Hindlimb muscle (tissue), 1 donor: ENCODE measurements at regions not wholly inside any gene's neighbourhood (a gene's known extent, or its start where the extent isn't known, plus 50 kb on each side); places are given as distances from the start of the nearest gene placed in this dataset.
"Not testable (repeated sequence)": the region's sequence is repeated elsewhere in the genome, so short reads cannot be mapped to it uniquely, and the experiment has no call there.

Experiments
- DNase-seq: peaks from one replicate; pipeline ENCODE4 v3.0.0-alpha.2; 2013

- not testable (repeated sequence) for DNase-seq
Observed at GRCh38 chr16:60647388-60647787, 1388.8 kb downstream of the CDH8 start.

DNA sequence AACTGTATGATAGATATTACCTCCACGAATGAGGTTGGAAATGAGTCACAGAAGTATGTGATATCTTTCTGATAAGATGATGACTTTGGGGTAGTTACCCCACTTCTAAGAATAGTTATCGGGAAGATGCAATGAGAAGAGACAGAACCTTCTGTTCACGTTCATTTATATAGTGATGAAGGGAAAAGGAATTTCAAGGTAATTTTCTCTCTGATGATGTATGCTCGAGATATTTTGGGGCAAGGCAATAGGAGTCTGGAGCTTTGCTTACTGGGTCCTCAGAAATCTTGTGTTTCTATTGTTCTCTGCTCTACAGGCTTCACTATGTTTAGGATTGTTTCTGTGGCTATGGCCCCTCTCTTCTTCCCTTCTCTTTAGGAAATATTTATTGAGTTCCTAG lies 1389.6 kb downstream of the CDH8 start:
- no peak for DNase-seq

- DNase-seq = no peak
Observed at GRCh38 chr16:60645541-60645940, 1390.7 kb downstream of the CDH8 start.

GRCh38 chr16:60642956-60643355 lies 1393.3 kb downstream of the CDH8 start:
- no peak for DNase-seq

- DNase-seq = no peak
Observed at GRCh38 chr16:60641067-60641665, 1395.1 kb downstream of the CDH8 start.

DNA sequence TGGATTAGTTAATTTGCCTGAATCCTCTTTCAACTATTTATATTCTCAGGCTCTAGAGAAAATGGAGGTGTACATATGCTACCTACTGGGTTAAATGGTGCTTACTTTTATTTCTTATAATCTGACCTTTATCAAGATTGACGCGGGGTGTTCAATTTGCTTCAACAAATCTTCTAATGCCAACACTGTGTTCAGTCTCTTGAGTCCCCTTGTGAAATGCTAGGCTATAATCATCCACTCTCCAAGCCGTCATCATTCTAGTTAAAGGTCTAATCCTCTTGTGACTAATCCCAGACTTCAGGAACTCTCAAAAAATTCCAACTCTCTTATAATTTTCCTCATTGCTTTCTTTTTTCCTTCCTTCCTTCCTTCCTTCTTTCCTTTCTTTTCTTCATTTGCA lies 1396.2 kb downstream of the CDH8 start:
- no peak for DNase-seq

DNA sequence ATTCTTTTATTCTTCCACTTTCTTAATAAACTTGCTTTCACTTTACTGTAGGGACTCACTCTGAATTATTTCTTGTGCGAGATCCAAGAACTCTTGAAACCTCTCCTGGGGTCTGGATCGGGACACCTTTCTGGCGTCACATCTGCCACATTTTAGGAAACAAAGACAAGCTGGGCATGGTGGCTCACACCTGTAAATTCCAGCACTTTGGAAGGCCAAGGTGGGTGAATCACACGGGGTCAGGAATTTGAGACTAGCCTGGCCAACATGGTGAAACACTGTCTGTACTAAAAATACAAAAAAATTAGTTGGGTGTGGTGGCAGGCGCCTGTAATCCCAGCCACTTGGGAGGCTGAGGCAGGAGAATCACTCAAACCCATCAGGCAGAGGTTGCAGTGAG lies 1399.6 kb downstream of the CDH8 start:
- DNase-seq = not testable (repeated sequence)

DNA sequence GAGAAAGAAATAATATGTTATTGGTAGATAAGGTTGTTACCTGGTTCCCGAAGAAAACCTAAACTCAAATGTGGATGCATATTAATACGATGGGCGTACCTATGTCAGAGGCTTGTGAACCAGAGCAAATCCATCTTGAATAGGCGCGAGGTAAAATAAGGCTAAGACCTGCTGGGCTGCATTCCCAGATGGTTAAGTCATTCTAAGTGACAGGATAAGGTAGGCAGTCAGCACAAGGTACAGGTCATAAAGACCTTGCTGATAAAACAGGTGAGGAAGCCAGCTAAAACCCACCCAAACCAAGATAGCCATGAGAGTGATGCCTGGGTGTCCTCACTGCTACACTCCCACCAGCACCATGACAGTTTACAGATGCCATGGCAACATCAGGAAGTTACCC lies 1400.1 kb downstream of the CDH8 start:
- DNase-seq = no peak

GRCh38 chr16:60635548-60635947 lies 1400.7 kb downstream of the CDH8 start:
- DNase-seq = no peak

GRCh38 chr16:60611844-60612243 lies 1424.4 kb downstream of the CDH8 start:
- no peak for DNase-seq

DNA sequence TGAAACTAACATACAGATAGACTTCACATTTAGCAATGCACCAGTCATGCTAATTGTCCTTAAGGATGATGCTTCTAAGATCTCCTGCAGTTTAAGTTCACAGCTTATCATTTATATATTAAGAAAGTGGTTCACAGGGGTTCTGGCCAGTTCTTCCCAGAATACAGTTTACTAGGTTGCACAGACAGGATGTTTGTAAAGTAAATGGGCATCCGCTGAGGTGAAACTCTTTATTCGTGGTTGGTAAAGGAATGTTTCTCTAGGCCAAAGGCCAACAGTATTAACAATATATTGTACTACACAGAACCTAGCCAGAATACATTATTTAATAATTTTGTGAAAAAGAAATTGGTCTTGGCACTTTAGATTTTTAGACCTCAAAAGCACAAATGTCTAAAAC lies 1427.3 kb downstream of the CDH8 start:
- DNase-seq = no peak

DNA sequence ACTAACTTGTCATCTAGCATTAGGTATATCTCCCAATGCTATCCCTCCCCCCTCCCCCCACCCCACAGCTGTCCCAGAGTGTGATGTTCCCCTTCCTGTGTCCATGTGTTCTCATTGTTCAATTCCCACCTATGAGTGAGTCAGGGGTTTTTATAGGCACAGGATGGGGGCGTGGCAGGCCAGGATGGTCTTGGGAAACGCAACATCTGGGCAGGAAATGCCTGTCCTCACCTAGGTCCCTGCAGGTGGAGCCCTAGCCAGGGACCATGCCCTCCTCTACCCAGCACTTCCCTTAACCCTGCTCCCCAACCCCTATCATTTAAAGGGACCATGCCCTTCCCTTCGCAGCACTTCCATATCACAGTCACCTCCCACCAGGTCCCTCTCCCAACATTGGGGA lies 1430.6 kb downstream of the CDH8 start:
- DNase-seq = not testable (repeated sequence)

DNA sequence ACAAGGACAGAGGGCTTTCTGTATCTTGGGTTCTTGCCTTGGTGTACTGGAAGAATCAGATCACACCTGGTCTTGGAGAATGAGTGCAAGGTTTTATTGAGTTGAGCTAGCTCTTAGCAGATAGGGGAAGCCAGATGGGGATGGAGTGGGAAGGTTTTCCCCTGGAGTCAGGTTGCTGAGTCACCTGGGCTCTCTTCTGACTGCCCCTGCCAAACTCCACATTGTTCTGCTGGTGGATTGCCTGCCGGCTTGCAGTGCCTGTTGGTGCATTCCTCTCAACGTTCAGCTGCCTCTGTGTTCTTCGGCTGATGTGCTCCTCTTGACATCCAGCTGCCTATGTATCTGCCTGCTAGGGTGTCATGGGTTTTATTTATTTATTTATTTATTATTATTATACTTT lies 1431.1 kb downstream of the CDH8 start:
- DNase-seq = no peak

DNA sequence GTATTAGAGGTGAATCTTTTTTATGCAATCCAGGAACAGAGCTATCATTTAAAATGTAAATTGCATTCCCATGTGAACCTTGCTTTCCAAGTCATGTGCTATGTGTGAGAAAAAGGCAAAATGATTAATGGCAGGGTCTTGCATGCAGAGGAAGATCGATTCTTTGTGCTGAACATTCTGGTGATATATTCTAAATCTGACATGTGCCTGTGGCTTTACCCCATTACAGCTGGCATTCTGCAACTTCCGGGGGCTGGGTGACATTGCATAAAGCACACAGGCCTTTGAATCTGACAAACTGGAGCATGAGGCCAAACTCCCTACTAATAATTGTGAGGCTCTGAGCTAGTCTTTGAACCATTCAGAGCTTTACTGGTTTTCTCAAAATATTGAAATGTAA lies 1449.7 kb downstream of the CDH8 start:
- no peak for DNase-seq

GRCh38 chr16:60582528-60582927 lies 1453.7 kb downstream of the CDH8 start:
- DNase-seq = no peak

- no peak for DNase-seq
Observed at GRCh38 chr16:60566901-60567300, 1469.3 kb downstream of the CDH8 start.

DNA sequence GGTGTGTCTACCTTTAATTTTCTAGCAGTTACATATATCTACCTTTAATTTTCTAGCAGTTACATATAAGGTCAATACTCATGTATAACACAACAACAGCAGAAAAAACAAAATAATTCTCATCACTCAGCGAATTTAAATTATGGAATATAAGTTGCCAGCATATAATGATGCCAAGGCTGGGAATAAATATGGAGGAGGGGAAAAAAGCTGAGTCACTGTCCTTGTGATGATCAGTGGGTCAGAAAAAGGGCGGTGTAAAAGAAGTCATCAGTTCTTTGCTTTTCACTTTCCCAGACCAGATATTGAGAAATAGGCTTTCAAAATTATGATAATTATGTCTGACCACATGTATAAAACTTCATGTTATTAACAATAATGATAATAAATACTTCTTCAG lies 1471.7 kb downstream of the CDH8 start:
- no peak for DNase-seq

DNA sequence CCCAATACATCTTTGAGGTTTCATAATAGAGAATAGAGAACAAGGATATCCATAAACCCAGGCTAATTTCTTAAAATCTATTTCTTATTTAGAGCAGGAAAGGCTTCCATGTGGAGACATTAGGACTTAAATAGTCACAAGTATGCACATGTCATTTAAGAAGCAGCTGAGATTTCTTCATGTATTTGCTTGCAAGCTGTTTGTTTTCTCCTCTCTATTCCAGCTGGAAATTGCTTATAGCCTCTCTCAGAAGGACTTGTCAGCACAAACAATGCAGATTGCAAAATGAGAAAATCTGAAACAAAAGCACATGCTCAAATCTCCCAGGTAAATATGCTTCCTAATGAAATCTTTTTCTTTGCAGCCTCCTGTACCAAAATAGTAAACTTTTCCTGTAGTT lies 1473.1 kb downstream of the CDH8 start:
- DNase-seq = no peak

DNA sequence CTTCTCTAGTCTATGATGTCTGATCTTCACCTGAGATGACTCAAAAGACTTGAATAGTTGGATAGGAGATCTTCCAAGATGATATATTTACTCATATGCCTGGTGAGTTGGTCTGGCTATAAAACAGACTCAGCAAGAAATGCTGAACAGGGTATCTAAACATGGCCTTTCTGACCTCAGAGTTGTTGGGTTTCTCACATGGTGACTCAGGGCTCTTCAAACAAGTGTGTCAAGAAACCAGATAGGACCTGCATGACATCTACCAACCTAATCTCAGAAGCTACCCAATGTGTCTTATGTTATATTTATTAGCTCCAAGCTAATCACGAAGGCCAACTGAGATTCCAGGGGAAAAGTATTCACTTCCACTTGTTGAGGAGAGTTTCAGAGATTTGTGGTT lies 1477.3 kb downstream of the CDH8 start:
- DNase-seq = no peak

- no peak for DNase-seq
Observed at GRCh38 chr16:60553090-60553757, 1483.0 kb downstream of the CDH8 start.

GRCh38 chr16:60541535-60541934 lies 1494.7 kb downstream of the CDH8 start:
- DNase-seq = no peak

GRCh38 chr16:60510941-60511340 lies 1525.3 kb downstream of the CDH8 start:
- DNase-seq = no peak

DNA sequence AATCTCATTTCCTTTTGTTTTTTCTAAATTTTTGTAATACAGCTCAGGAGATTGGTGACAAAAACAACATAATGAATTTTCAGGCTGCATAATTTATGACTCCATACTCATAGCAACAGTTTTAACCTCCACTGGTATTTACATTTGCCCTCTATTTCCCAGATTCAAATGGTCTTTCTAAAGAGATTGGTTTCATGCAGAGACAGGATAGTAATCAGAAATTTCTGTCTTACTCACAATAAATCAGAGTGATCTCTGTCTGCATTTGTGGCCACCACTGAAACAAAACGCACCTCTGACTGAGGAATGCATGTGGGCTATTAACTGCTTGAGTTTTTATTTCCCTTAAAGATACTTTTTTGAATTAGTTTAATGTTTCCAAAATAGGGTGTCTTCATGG lies 1526.0 kb downstream of the CDH8 start:
- DNase-seq = no peak

DNA sequence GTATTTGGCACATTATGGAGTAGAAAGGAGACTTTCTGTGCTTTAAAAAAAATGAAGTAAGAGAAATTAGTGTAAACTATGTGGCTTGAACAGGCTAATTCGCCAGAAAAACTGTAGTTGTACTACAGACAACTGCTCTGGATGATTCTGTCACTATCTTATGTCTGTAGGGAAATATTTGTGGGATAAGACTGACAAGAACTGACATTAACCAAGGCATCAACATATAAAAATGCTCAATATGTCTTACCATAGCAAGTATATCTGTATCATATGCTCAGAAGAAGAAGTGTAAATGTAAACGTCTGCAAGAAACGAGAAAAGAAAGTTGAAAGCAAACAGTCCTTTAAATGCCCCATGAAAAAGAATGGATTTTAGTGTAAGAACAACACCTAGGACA lies 1545.0 kb downstream of the CDH8 start:
- DNase-seq = no peak
